Stimulated activated naive B cell treated with anti-CD40 and anti-IgM and Interleukin-4, amounts not matched to agents 10 μg/mL and 1 μg/mL and 100 μg/mL, for 72 hours (primary cell): ENCODE measurements at regions not wholly inside any gene's neighbourhood (a gene's known extent, or its start where the extent isn't known, plus 50 kb on each side); places are given as distances from the start of the nearest gene placed in this dataset.

Experiments
- ATAC-seq, 2 donors: fragments of 150-1000 bp; cut with Tn5 transposase; replicated peaks; 2 replicates each; pipeline ENCODE4 v1.10.0; 2021; ENCODE audit warnings: moderate library complexity in 1 of 2
- DNase-seq: peaks from one replicate; pipeline ENCODE4 v3.0.0; 2021
- H3K27ac Mint-ChIP-seq: one replicate; pipeline ENCODE4 v1.8.0; 2022; ENCODE audit warnings: mild to moderate bottlenecking, mixed read lengths
- H3K27me3 Mint-ChIP-seq, 2 donors: one replicate each; pipeline ENCODE4 v1.8.0; 2022; ENCODE audit warnings: mixed read lengths in 2 of 2
- H3K36me3 Mint-ChIP-seq, 2 donors: one replicate each; pipeline ENCODE4 v1.8.0; 2022; ENCODE audit warnings: mixed read lengths in 2 of 2, mild to moderate bottlenecking in 1 of 2
- H3K4me1 Mint-ChIP-seq, 2 donors: one replicate each; pipeline ENCODE4 v1.8.0; 2022; ENCODE audit warnings: mixed read lengths in 2 of 2, mild to moderate bottlenecking in 1 of 2
- H3K4me3 Mint-ChIP-seq, 2 donors: one replicate each; pipeline ENCODE4 v1.8.0; 2022; ENCODE audit warnings: mild to moderate bottlenecking in 2 of 2, mixed read lengths in 2 of 2, moderate library complexity in 1 of 2
- H3K9me3 Mint-ChIP-seq, 2 donors: one replicate each; pipeline ENCODE4 v1.8.0; 2022; ENCODE audit warnings: mixed read lengths in 2 of 2, mild to moderate bottlenecking in 1 of 2

GRCh38 chr9:106587042-106587441 lies 275.9 kb upstream of the ZNF462 start:
- Mint-ChIP-seq H3K27ac (no peak overlapping the region), H3K27me3 (no peaks in the 10 kb centered on the region), H3K9me3 (peaks cover 2 to 3% of the 10 kb centered on the region in 2 donors), H3K4me1 (no peaks in the 10 kb centered on the region), H3K4me3 (no peak overlapping the region), H3K36me3 (no peaks in the 10 kb centered on the region)
- DNase-seq (no peak), ATAC-seq (no peak)

DNA sequence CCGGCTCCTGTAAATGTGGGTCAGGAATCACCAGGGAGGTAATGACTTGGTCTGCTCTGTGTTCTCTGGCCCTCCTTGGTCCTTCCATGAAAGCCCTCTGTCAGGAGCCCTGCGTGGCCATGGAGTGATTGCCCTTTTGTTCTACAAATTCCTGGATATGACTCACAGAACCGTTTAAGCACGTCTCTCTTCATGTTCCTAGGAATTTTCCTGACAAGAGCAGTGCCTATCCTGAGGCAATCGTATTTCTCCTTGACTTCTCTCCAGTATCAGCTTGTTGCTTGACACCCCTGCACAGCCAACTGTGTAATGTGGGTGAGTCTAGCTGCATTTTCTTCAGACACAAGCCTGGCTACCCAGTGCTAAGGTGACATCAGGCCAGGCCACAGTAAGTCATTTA lies 274.3 kb upstream of the ZNF462 start:
- ATAC-seq (no peak), DNase-seq (no peak)
- Mint-ChIP-seq H3K9me3 (no peaks in the 10 kb centered on the region), H3K4me3 (no peak overlapping the region), H3K27me3 (no peaks in the 10 kb centered on the region), H3K4me1 (no peaks in the 10 kb centered on the region), H3K27ac (no peak overlapping the region), H3K36me3 (no peaks in the 10 kb centered on the region)

- DNase-seq (no peak), ATAC-seq (no peak)
- H3K4me3 Mint-ChIP-seq, result no peak overlapping the region
- no peaks in the 10 kb centered on the region for H3K9me3 Mint-ChIP-seq
- H3K27me3 Mint-ChIP-seq, result no peaks in the 10 kb centered on the region
- no peak overlapping the region for H3K27ac Mint-ChIP-seq
- no peaks in the 10 kb centered on the region for H3K4me1 Mint-ChIP-seq
- H3K36me3 Mint-ChIP-seq, result no peaks in the 10 kb centered on the region
Measured at GRCh38 chr9:106590759-106591505, 272.0 kb upstream of the ZNF462 start.

DNA sequence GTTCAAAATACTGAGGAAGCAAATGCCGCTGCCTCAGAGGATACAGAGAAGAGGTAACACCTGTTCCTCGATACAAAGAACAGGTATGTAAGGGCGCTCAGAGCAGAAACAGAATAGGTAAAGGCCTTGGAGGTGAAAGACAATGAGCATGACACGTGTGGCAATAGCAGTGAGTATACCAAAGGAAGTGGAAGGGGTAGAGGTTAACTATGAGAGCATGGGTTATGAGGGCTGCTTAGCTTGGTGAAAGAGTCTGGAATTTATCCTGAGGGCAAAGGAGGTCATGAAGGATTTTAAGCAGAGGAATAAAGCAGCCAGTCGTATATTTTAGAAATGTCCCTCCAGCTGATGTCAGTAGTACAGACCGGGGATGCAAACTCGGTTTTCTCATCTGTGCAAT lies 269.8 kb upstream of the ZNF462 start:
- H3K27me3 Mint-ChIP-seq, result no peaks in the 10 kb centered on the region
- no peaks in the 10 kb centered on the region for H3K4me1 Mint-ChIP-seq
- no peak overlapping the region for H3K4me3 Mint-ChIP-seq
- ATAC-seq (no peak), DNase-seq (no peak)
- H3K27ac Mint-ChIP-seq, result no peak overlapping the region
- no peaks in the 10 kb centered on the region for H3K36me3 Mint-ChIP-seq
- no peaks in the 10 kb centered on the region for H3K9me3 Mint-ChIP-seq

GRCh38 chr9:106596984-106597383 lies 266.0 kb upstream of the ZNF462 start:
- ATAC-seq (no peak), DNase-seq (no peak)
- no peaks in the 10 kb centered on the region for H3K4me1 Mint-ChIP-seq

DNA sequence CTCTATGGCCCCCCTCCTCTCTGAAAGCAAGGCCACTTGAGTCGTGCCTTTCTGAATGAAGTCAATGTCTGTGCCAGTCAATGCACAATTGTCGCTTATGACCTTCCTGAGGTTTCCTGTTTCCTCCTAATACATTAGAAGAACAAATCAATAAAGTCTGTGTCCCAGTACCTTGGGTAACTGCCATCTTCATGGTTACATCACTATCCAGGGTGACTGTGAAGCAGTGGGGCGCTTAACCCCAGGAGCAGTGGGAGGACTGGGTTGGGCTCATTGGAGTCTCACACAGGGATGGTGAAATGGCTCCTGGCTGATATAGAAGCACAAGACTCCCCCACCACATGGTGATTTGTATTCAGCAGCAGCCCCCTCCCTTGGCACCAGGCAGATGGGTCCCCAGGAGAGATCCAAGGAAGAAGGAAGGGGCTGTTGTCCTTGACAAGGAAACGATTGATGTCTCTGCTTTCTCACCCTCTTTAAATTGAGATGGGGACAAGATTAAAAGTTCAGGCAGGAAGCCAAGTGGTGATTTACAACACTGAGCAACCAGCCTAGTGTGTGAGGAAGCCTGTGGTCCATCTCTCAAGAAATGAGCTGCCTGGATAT lies 261.9 kb upstream of the ZNF462 start:
- Mint-ChIP-seq H3K9me3 (peaks cover 0 to 1% of the 10 kb centered on the region in 2 donors), H3K27ac (no peak overlapping the region), H3K27me3 (no peaks in the 10 kb centered on the region), H3K36me3 (no peaks in the 10 kb centered on the region), H3K4me3 (no peak overlapping the region), H3K4me1 (no peaks in the 10 kb centered on the region)
- ATAC-seq (no peak), DNase-seq (no peak)

More at GRCh38 chr9:106596984-106597383, 266.0 kb upstream of the ZNF462 start:
- Mint-ChIP-seq H3K27me3 (no peaks in the 10 kb centered on the region), H3K36me3 (no peaks in the 10 kb centered on the region), H3K9me3 (peaks cover 0 to under 1% of the 10 kb centered on the region in 2 donors), H3K4me3 (no peak overlapping the region), H3K27ac (no peak overlapping the region)

DNA sequence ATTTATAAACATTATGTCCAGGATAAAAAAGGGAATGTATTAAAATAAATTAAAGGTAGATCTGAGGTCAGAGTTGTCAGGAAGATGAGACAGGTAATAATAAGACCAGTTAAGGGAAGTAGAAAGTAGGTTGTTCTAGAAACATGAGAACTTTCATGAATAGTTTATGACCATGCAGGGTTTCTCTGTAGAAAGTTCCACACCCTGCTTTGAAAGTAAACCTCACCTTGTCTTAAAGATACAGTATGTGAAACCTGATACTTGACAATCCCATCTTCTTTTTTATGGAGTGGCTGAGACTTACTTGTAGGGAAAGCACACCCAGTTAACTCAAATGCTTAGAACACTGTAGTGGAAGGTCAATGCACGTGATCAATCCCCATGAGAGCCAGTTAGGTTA lies 260.6 kb upstream of the ZNF462 start:
- Mint-ChIP-seq H3K4me1 (no peaks in the 10 kb centered on the region), H3K4me3 (no peak overlapping the region), H3K9me3 (peaks cover 0 to 4% of the 10 kb centered on the region in 2 donors), H3K36me3 (no peaks in the 10 kb centered on the region), H3K27ac (no peak overlapping the region), H3K27me3 (no peaks in the 10 kb centered on the region)
- ATAC-seq, result peak in 1 of 2 donors; percentile 42
- DNase-seq, result no peak

DNA sequence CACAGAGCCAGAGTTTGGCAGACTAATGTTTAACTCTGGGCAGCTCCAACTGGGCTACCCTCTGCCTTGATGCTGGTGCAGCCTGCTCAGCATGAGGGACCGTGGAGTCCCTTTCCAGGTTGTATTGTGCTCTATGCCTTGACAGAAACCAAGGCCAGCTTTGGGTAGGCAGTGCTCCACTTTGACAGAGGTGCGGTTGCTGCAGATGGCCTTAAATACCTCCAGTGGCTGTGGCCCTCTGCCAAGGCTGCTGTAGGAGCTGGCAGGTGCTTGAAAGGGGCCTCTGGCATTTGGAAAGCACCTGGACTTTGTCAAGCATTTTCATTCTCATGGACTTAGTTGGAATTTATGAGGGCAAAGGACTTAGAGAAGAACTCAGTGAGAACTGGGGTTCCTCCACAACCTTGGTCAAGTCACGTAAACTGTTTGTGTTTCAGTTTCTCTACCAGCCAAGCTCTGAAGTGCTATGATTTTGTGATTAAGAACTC lies 249.7 kb upstream of the ZNF462 start:
- Mint-ChIP-seq H3K36me3 (no peaks in the 10 kb centered on the region), H3K4me3 (no peak overlapping the region), H3K4me1 (no peaks in the 10 kb centered on the region), H3K9me3 (peaks cover 0 to 2% of the 10 kb centered on the region in 2 donors), H3K27ac (no peak overlapping the region), H3K27me3 (no peaks in the 10 kb centered on the region)
- no peak for ATAC-seq
- DNase-seq, result no peak

DNA sequence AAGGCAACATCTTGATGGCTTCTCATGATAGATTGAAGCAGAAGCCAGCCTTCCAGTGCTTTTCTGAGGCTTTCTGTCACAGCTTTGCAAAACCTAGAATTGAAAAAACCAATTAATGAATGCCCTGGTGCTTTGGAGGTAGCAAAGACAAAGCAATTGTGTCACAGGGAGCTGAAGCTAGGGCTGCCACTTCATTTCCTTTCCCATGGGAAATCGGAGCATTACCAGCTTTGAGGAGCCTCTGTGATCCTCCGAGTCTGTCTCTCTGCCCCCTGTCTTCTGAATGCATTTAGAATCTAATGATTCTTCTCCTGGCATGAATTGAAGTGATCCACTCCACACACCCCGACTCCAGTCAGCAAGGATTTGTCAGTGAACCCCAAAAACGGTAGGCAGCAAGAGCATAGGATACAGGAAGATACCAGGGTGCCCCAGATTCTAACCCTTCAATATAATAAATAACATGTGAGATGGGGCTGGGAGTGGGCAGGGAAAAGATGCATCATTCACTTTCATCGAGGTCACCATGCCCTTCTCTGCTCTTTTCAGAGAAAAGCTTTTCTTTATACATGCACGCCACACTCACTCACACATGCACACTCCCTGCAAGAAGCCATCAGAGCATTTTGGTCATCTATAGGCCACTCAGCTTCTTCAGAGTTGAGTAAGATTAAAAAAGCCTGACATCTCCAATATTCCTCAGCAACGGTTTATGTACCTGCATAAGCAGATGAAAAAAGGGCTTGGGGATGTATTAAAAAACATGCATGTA lies 247.7 kb upstream of the ZNF462 start:
- H3K4me3 Mint-ChIP-seq, result no peak overlapping the region

GRCh38 chr9:106616026-106616425 lies 246.9 kb upstream of the ZNF462 start:
- ATAC-seq (no peak), DNase-seq (no peak)
- Mint-ChIP-seq H3K27me3 (no peaks in the 10 kb centered on the region), H3K27ac (no peak overlapping the region), H3K36me3 (no peaks in the 10 kb centered on the region), H3K4me3 (no peak overlapping the region), H3K4me1 (no peaks in the 10 kb centered on the region), H3K9me3 (peaks cover 0 to 2% of the 10 kb centered on the region in 2 donors)

More for the DNA sequence above, 247.7 kb upstream of the ZNF462 start:
- no peaks in the 10 kb centered on the region for H3K27me3 Mint-ChIP-seq
- no peak for ATAC-seq
- peaks cover 0 to 2% of the 10 kb centered on the region in 2 donors for H3K9me3 Mint-ChIP-seq
- DNase-seq, result no peak
- no peaks in the 10 kb centered on the region for H3K4me1 Mint-ChIP-seq
- no peak overlapping the region for H3K27ac Mint-ChIP-seq
- H3K36me3 Mint-ChIP-seq, result no peaks in the 10 kb centered on the region

- no peaks in the 10 kb centered on the region for H3K9me3 Mint-ChIP-seq
- H3K36me3 Mint-ChIP-seq, result no peaks in the 10 kb centered on the region
- no peak for ATAC-seq
- H3K27ac Mint-ChIP-seq, result no peak overlapping the region
- H3K4me3 Mint-ChIP-seq, result no peak overlapping the region
- no peaks in the 10 kb centered on the region for H3K4me1 Mint-ChIP-seq
- H3K27me3 Mint-ChIP-seq, result no peaks in the 10 kb centered on the region
- no peak for DNase-seq
Measured at GRCh38 chr9:106616851-106617345, 246.1 kb upstream of the ZNF462 start.

DNA sequence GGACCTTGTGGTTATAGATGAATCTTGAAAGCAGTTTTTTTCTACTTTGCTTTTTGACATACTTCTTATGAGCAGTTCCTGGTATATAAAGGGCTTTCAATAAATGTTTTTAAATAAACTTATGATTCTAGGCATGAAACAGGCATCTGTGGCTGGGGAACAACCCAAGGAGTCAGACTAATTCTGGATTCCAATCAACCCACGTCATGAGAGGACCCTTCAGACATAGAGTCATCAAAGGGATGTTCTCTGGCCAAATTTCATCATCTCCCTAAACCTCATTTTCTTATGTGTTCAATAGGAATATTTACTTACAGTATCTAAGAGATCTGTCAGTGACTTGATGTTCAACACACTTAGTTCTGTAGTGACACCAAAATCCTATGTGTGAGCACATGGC lies 243.8 kb upstream of the ZNF462 start:
- ATAC-seq, result no peak
- no peak overlapping the region for H3K4me3 Mint-ChIP-seq
- no peaks in the 10 kb centered on the region for H3K9me3 Mint-ChIP-seq
- no peaks in the 10 kb centered on the region for H3K27me3 Mint-ChIP-seq
- no peak overlapping the region for H3K27ac Mint-ChIP-seq
- no peaks in the 10 kb centered on the region for H3K36me3 Mint-ChIP-seq
- no peaks in the 10 kb centered on the region for H3K4me1 Mint-ChIP-seq
- DNase-seq, result no peak

- DNase-seq (no peak), ATAC-seq (no peak)
- Mint-ChIP-seq H3K27me3 (no peaks in the 10 kb centered on the region), H3K36me3 (no peaks in the 10 kb centered on the region), H3K4me1 (no peaks in the 10 kb centered on the region), H3K9me3 (no peaks in the 10 kb centered on the region), H3K27ac (no peak overlapping the region), H3K4me3 (no peak overlapping the region)
Measured at GRCh38 chr9:106620081-106620480, 242.9 kb upstream of the ZNF462 start.

- DNase-seq (no peak), ATAC-seq (no peak)
- H3K4me1 Mint-ChIP-seq, result no peaks in the 10 kb centered on the region
- no peaks in the 10 kb centered on the region for H3K9me3 Mint-ChIP-seq
- no peak overlapping the region for H3K27ac Mint-ChIP-seq
- H3K27me3 Mint-ChIP-seq, result no peaks in the 10 kb centered on the region
- no peak overlapping the region for H3K4me3 Mint-ChIP-seq
- H3K36me3 Mint-ChIP-seq, result no peaks in the 10 kb centered on the region
Measured at GRCh38 chr9:106620866-106621265, 242.1 kb upstream of the ZNF462 start.
